Brain microvascular endothelial cell (primary cell): ENCODE measurements at regions not wholly inside any gene's neighbourhood (a gene's known extent, or its start where the extent isn't known, plus 50 kb on each side); places are given as distances from the start of the nearest gene placed in this dataset.

ENCODE experiments used
- DNase-seq: peaks from one replicate; pipeline ENCODE4 v3.0.0-alpha.2; 2020
- H3K27ac ChIP-seq: fragments of 250-450 bp; sonication (Bioruptor Pico); 2 replicates; pipeline ENCODE4 v1.5.1; 2020; ENCODE audit warnings: mild to moderate bottlenecking, moderate library complexity
- H3K27me3 ChIP-seq: fragments of 250-450 bp; sonication (Bioruptor Pico); replicated peaks from 2 replicates; pipeline ENCODE4 v1.5.1; 2020; ENCODE audit warnings: mild to moderate bottlenecking
- H3K36me3 ChIP-seq: fragments of 250-450 bp; sonication (Bioruptor Pico); replicated peaks from 2 replicates; pipeline ENCODE4 v1.5.1; 2020; ENCODE audit warnings: mild to moderate bottlenecking
- H3K4me3 ChIP-seq: 2 replicates; pipeline ENCODE4 v1.5.1; 2011; ENCODE audit warnings: low read depth, mild to moderate bottlenecking, control low read depth, low read length, moderate library complexity
- in situ Hi-C: cut with HindIII; loops from 2 replicates; pipeline ENCODE4 v1.10.0; 2017; ENCODE audit warnings: low sequenced_read_pairs, low pct_ligation_motif_present
- TF ChIP-seq, protein P1 (sequence below): IDR thresholded peaks from 2 replicates; pipeline ENCODE4 v1.5.1; 2011; ENCODE audit warnings: low read depth, mild to moderate bottlenecking, moderate library complexity, low read length, control low read depth, inconsistent platforms; ENCODE audit errors: missing control alignments

GRCh38 chr18:45512363-45512953, 102.8 kb upstream of the SLC14A2 start:
- Histone ChIP-seq H3K27me3 (peaks cover 2% of the 10 kb centered on the region), H3K36me3 (no peaks in the 10 kb centered on the region), H3K4me3 (no peak overlapping the region), H3K27ac (no peak overlapping the region)
- no peak for DNase-seq
- in situ Hi-C loops: no loop called here
- TF ChIP-seq, protein P1, sequence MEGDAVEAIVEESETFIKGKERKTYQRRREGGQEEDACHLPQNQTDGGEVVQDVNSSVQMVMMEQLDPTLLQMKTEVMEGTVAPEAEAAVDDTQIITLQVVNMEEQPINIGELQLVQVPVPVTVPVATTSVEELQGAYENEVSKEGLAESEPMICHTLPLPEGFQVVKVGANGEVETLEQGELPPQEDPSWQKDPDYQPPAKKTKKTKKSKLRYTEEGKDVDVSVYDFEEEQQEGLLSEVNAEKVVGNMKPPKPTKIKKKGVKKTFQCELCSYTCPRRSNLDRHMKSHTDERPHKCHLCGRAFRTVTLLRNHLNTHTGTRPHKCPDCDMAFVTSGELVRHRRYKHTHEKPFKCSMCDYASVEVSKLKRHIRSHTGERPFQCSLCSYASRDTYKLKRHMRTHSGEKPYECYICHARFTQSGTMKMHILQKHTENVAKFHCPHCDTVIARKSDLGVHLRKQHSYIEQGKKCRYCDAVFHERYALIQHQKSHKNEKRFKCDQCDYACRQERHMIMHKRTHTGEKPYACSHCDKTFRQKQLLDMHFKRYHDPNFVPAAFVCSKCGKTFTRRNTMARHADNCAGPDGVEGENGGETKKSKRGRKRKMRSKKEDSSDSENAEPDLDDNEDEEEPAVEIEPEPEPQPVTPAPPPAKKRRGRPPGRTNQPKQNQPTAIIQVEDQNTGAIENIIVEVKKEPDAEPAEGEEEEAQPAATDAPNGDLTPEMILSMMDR: no peak

- Histone ChIP-seq H3K4me3 (no peak overlapping the region), H3K27ac (peak overlapping the region; percentile 51), H3K27me3 (no peaks in the 10 kb centered on the region), H3K36me3 (no peaks in the 10 kb centered on the region)
- TF ChIP-seq, protein P1: no peak
- peak; percentile 78 for DNase-seq
- in situ Hi-C loops: no loop called here
Measured at GRCh38 chr18:45517181-45517741, 98.0 kb upstream of the SLC14A2 start.

DNA sequence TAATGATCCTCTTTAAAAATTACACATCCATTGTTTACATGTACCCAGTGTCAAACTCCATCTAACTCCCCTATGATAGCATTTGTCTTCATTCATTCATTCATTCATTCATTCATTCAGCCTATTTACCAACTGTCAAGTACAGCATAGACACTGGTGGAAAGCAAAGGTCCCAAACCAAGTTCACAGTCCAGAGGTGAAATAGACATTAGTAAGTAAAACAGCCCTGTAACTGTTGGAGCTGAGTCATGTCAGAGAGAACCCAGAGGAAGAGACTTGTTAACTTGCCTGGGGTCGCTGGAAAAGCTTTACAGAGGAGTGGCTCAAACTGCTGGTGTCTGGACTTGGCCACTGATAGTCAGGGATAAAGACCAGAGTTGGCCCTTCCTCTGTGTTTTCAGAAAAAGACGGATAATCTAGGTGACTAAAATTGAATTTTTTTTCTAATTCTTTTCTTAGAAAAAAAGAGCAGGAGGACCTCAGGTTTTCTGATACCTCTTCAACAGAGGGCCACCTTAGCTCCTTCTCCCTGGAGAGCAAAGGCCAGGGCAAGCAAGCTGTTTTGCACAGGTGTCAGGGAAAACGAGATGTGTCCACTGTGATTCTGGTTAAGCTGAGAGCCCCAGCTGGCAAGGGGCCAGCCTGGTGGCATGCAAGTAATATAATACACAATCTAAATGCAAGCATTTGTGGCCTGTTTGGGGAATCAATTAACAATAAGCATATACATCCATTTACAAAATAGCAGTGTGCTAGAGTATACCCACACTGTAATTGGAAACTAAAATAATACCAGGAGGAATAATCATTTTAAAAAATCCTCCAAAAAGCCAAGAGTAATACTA, 96.7 kb upstream of the SLC14A2 start:
- Histone ChIP-seq H3K27me3 (no peaks in the 10 kb centered on the region), H3K27ac (no peak overlapping the region), H3K36me3 (no peaks in the 10 kb centered on the region), H3K4me3 (no peak overlapping the region)
- TF ChIP-seq, protein P1: no peak
- no peak for DNase-seq
- in situ Hi-C loops: no loop called here

GRCh38 chr18:45519411-45520280, 95.6 kb upstream of the SLC14A2 start:
- no peaks in the 10 kb centered on the region for H3K27me3 ChIP-seq
- no peaks in the 10 kb centered on the region for H3K36me3 ChIP-seq
- no peak overlapping the region for H3K4me3 ChIP-seq
- DNase-seq: peak; percentile 27
- no peak overlapping the region for H3K27ac ChIP-seq
- TF ChIP-seq, protein P1: no peak
- in situ Hi-C loops: no loop called here

GRCh38 chr18:45521136-45521535, 94.1 kb upstream of the SLC14A2 start:
- H3K4me3 ChIP-seq: no peak overlapping the region
- TF ChIP-seq, protein P1: no peak
- H3K36me3 ChIP-seq: no peaks in the 10 kb centered on the region
- DNase-seq: peak; percentile 84
- H3K27ac ChIP-seq: peak overlapping the region; percentile 28
- in situ Hi-C loops: no loop called here
- H3K27me3 ChIP-seq: no peaks in the 10 kb centered on the region
